ENCODE measurements at regions not wholly inside any gene's neighbourhood (a gene's known extent, or its start where the extent isn't known, plus 50 kb on each side); places are given as distances from the start of the nearest gene placed in this dataset.

DNA sequence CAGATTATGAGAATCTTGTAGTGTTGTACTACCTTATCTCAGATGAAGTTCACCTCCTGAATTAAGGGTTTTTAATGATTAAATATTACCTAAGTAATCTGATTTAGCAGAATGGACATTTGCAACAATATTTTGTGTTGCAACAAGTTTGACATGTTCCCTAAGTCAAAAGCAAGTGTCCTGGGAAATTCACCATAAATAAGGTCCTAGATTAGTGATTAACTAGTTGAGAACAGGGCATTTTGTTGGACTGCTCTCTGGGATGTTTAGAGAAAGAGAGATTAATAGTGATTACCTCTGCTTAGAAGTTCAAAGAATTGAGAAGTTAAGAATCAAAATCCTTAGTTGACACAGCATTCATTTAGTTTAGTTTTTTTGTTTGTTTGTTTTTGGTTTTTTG, 120.2 kb upstream of the MARCKS start:
- Histone ChIP-seq H3K9ac (ENCODE audit: low read depth in 1 of 2, low read length in 2 of 2) (no peak overlapping the region), H3K27me3 (ENCODE audit: control insufficient read depth in 4 of 4, insufficient read depth in 4 of 4, low read length in 3 of 4) (no peaks in the 10 kb centered on the region), H3K36me3 (ENCODE audit: control insufficient read depth in 4 of 4, insufficient read depth in 3 of 4, low read depth in 1 of 4, low read length in 3 of 4) (no peaks in the 10 kb centered on the region), H3K27ac (ENCODE audit: low read depth in 1 of 2, low read length in 2 of 2) (no peak overlapping the region), H3K4me3 (ENCODE audit: low read depth in 1 of 3, low read length in 3 of 3) (no peak overlapping the region), H3K9me3 (ENCODE audit: control insufficient read depth in 4 of 4, low read length in 3 of 4) (no peaks in the 10 kb centered on the region), H3K4me1 (ENCODE audit: control insufficient read depth in 4 of 4, insufficient read depth in 4 of 4, low read length in 3 of 4) (no peaks in the 10 kb centered on the region)
- no peak for DNase-seq (ENCODE audit: low spot score)
- TF ChIP-seq, protein P1, sequence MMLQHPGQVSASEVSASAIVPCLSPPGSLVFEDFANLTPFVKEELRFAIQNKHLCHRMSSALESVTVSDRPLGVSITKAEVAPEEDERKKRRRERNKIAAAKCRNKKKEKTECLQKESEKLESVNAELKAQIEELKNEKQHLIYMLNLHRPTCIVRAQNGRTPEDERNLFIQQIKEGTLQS (IDR thresholded peaks at IDR 0.05) = no peak
- TF ChIP-seq NR2F2 (IDR thresholded peaks at IDR 0.05) (no peak), HNF4G (IDR thresholded peaks at IDR 0.05) (no peak), JUND (IDR thresholded peaks at IDR 0.05) (peak in 1 of 2 donors; percentile 63), YY1 (IDR thresholded peaks at IDR 0.05) (peak; percentile 16), EGR1 (IDR thresholded peaks at IDR 0.05; ENCODE audit: low read depth in 2 of 2) (no peak), RXRA (IDR thresholded peaks at IDR 0.05) (peak in 1 of 2 donors; percentile 38), TAF1 (conservative IDR thresholded peaks at IDR 0.05) (no peak), FOXA1 (IDR thresholded peaks at IDR 0.05) (no peak), FOXA2 (IDR thresholded peaks at IDR 0.05) (no peak), GABPA (IDR thresholded peaks at IDR 0.05 in 1 of 2, conservative IDR thresholded peaks at IDR 0.05 in 1 of 2) (no peak), SP1 (IDR thresholded peaks at IDR 0.05) (peak; percentile 37), HNF4A (conservative IDR thresholded peaks at IDR 0.05) (peak; percentile 45 to 59), RAD21 (IDR thresholded peaks at IDR 0.05) (peak in 1 of 2 donors; percentile 37)
- TF ChIP-seq, protein P2, sequence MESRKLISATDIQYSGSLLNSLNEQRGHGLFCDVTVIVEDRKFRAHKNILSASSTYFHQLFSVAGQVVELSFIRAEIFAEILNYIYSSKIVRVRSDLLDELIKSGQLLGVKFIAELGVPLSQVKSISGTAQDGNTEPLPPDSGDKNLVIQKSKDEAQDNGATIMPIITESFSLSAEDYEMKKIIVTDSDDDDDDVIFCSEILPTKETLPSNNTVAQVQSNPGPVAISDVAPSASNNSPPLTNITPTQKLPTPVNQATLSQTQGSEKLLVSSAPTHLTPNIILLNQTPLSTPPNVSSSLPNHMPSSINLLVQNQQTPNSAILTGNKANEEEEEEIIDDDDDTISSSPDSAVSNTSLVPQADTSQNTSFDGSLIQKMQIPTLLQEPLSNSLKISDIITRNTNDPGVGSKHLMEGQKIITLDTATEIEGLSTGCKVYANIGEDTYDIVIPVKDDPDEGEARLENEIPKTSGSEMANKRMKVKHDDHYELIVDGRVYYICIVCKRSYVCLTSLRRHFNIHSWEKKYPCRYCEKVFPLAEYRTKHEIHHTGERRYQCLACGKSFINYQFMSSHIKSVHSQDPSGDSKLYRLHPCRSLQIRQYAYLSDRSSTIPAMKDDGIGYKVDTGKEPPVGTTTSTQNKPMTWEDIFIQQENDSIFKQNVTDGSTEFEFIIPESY (IDR thresholded peaks at IDR 0.05) = peak; percentile 17
- TF ChIP-seq, protein P3, sequence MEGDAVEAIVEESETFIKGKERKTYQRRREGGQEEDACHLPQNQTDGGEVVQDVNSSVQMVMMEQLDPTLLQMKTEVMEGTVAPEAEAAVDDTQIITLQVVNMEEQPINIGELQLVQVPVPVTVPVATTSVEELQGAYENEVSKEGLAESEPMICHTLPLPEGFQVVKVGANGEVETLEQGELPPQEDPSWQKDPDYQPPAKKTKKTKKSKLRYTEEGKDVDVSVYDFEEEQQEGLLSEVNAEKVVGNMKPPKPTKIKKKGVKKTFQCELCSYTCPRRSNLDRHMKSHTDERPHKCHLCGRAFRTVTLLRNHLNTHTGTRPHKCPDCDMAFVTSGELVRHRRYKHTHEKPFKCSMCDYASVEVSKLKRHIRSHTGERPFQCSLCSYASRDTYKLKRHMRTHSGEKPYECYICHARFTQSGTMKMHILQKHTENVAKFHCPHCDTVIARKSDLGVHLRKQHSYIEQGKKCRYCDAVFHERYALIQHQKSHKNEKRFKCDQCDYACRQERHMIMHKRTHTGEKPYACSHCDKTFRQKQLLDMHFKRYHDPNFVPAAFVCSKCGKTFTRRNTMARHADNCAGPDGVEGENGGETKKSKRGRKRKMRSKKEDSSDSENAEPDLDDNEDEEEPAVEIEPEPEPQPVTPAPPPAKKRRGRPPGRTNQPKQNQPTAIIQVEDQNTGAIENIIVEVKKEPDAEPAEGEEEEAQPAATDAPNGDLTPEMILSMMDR (IDR thresholded peaks at IDR 0.05; ENCODE audit: low read depth, low read length, missing input control) = no peak
- TF ChIP-seq, protein P4, sequence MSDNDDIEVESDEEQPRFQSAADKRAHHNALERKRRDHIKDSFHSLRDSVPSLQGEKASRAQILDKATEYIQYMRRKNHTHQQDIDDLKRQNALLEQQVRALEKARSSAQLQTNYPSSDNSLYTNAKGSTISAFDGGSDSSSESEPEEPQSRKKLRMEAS (IDR thresholded peaks at IDR 0.05) = no peak
- TF ChIP-seq, protein P5, sequence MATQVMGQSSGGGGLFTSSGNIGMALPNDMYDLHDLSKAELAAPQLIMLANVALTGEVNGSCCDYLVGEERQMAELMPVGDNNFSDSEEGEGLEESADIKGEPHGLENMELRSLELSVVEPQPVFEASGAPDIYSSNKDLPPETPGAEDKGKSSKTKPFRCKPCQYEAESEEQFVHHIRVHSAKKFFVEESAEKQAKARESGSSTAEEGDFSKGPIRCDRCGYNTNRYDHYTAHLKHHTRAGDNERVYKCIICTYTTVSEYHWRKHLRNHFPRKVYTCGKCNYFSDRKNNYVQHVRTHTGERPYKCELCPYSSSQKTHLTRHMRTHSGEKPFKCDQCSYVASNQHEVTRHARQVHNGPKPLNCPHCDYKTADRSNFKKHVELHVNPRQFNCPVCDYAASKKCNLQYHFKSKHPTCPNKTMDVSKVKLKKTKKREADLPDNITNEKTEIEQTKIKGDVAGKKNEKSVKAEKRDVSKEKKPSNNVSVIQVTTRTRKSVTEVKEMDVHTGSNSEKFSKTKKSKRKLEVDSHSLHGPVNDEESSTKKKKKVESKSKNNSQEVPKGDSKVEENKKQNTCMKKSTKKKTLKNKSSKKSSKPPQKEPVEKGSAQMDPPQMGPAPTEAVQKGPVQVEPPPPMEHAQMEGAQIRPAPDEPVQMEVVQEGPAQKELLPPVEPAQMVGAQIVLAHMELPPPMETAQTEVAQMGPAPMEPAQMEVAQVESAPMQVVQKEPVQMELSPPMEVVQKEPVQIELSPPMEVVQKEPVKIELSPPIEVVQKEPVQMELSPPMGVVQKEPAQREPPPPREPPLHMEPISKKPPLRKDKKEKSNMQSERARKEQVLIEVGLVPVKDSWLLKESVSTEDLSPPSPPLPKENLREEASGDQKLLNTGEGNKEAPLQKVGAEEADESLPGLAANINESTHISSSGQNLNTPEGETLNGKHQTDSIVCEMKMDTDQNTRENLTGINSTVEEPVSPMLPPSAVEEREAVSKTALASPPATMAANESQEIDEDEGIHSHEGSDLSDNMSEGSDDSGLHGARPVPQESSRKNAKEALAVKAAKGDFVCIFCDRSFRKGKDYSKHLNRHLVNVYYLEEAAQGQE (IDR thresholded peaks at IDR 0.05) = no peak
